GM21423 (cell line): ENCODE measurements at regions not wholly inside any gene's neighbourhood (a gene's known extent, or its start where the extent isn't known, plus 50 kb on each side); places are given as distances from the start of the nearest gene placed in this dataset.

Experiments
- ATAC-seq: cut with Tn5 transposase; IDR thresholded peaks from one replicate; pipeline ENCODE4 v1.9.1; 2021; ENCODE audit warnings: mild to moderate bottlenecking, moderate library complexity; ENCODE audit not compliant: unreplicated experiment

GRCh38 chr3:104514776-104515175 is 851.9 kb upstream of the ALCAM start:
- ATAC-seq, result no peak

GRCh38 chr3:104519068-104519467 is 847.6 kb upstream of the ALCAM start:
- peak; percentile 29 for ATAC-seq

GRCh38 chr3:104519468-104520227 is 847.1 kb upstream of the ALCAM start:
- ATAC-seq, result no peak

GRCh38 chr3:104520228-104520655 is 846.5 kb upstream of the ALCAM start:
- ATAC-seq, result peak; percentile 27

- ATAC-seq, result peak; percentile 59
Measured at GRCh38 chr3:104521606-104522336, 844.9 kb upstream of the ALCAM start.

GRCh38 chr3:104523136-104523535 is 843.6 kb upstream of the ALCAM start:
- ATAC-seq, result peak; percentile 22

GRCh38 chr3:104526901-104527401 is 839.8 kb upstream of the ALCAM start:
- peak; percentile 80 for ATAC-seq

- no peak for ATAC-seq
Measured at GRCh38 chr3:104530934-104531333, 835.8 kb upstream of the ALCAM start.

- ATAC-seq, result no peak
Measured at GRCh38 chr3:104536715-104537114, 830.0 kb upstream of the ALCAM start.

- no peak for ATAC-seq
Measured at GRCh38 chr3:104537323-104537722, 829.4 kb upstream of the ALCAM start.

- ATAC-seq, result no peak
Measured at GRCh38 chr3:104546301-104546700, 820.4 kb upstream of the ALCAM start.

- no peak for ATAC-seq
Measured at GRCh38 chr3:104547031-104547430, 819.7 kb upstream of the ALCAM start.

- ATAC-seq, result no peak
Measured at GRCh38 chr3:104548401-104548800, 818.3 kb upstream of the ALCAM start.

- no peak for ATAC-seq
Measured at GRCh38 chr3:104549099-104549714, 817.5 kb upstream of the ALCAM start.

GRCh38 chr3:104553121-104553520 is 813.6 kb upstream of the ALCAM start:
- no peak for ATAC-seq

- no peak for ATAC-seq
Measured at GRCh38 chr3:104554425-104554824, 812.3 kb upstream of the ALCAM start.

GRCh38 chr3:104555728-104556127 is 811.0 kb upstream of the ALCAM start:
- no peak for ATAC-seq

GRCh38 chr3:104556372-104557078 is 810.2 kb upstream of the ALCAM start:
- ATAC-seq, result no peak

- no peak for ATAC-seq
Measured at GRCh38 chr3:104561324-104561723, 805.4 kb upstream of the ALCAM start.

GRCh38 chr3:104564045-104564643 is 802.6 kb upstream of the ALCAM start:
- ATAC-seq, result no peak

- no peak for ATAC-seq
Measured at GRCh38 chr3:104566054-104566453, 800.7 kb upstream of the ALCAM start.
